ENCODE measurements at regions not wholly inside any gene's neighbourhood (a gene's known extent, or its start where the extent isn't known, plus 50 kb on each side); places are given as distances from the start of the nearest gene placed in this dataset.

GRCh38 chr12:84601483-84601882 is 311.1 kb downstream of the SLC6A15 start:
- in situ Hi-C loops (cut with HindIII; ENCODE audit: low pct_ligation_motif_present, low sequenced_read_pairs): no loop called here
- DNase-seq: no peak
- H3K27me3 ChIP-seq (replicated peaks): no peaks in the 10 kb centered on the region
- H3K27ac ChIP-seq: no peak overlapping the region
- TF ChIP-seq CTCF (IDR thresholded peaks at IDR 0.05; ENCODE audit: low read depth, low read length, missing control alignments): no peak
- no peaks in the 10 kb centered on the region for H3K36me3 ChIP-seq (replicated peaks)
- no peak overlapping the region for H3K4me3 ChIP-seq (ENCODE audit: low read depth, low read length)

GRCh38 chr12:84599539-84599938 is 313.1 kb downstream of the SLC6A15 start:
- in situ Hi-C loops (cut with HindIII; ENCODE audit: low pct_ligation_motif_present, low sequenced_read_pairs): no loop called here

GRCh38 chr12:84596266-84596665 is 316.3 kb downstream of the SLC6A15 start:
- DNase-seq: no peak
- in situ Hi-C loops (cut with HindIII; ENCODE audit: low pct_ligation_motif_present, low sequenced_read_pairs): no loop called here
- H3K27ac ChIP-seq: no peak overlapping the region
- no peaks in the 10 kb centered on the region for H3K27me3 ChIP-seq (replicated peaks)
- TF ChIP-seq CTCF (IDR thresholded peaks at IDR 0.05; ENCODE audit: low read depth, low read length, missing control alignments): no peak
- no peak overlapping the region for H3K4me3 ChIP-seq (ENCODE audit: low read depth, low read length)
- no peaks in the 10 kb centered on the region for H3K36me3 ChIP-seq (replicated peaks)

More at GRCh38 chr12:84599539-84599938, 313.1 kb downstream of the SLC6A15 start:
- Histone ChIP-seq H3K27me3 (replicated peaks) (no peaks in the 10 kb centered on the region), H3K27ac (no peak overlapping the region), H3K4me3 (ENCODE audit: low read depth, low read length) (no peak overlapping the region), H3K36me3 (replicated peaks) (no peaks in the 10 kb centered on the region)
- peak; percentile 59 for DNase-seq
- TF ChIP-seq CTCF (IDR thresholded peaks at IDR 0.05; ENCODE audit: low read depth, low read length, missing control alignments): no peak

GRCh38 chr12:84594157-84594556 is 318.4 kb downstream of the SLC6A15 start:
- in situ Hi-C loops (cut with HindIII; ENCODE audit: low pct_ligation_motif_present, low sequenced_read_pairs): no loop called here
- H3K27me3 ChIP-seq (replicated peaks): no peaks in the 10 kb centered on the region
- no peaks in the 10 kb centered on the region for H3K36me3 ChIP-seq (replicated peaks)
- DNase-seq: no peak
- no peak overlapping the region for H3K4me3 ChIP-seq (ENCODE audit: low read depth, low read length)
- no peak for TF ChIP-seq CTCF (IDR thresholded peaks at IDR 0.05; ENCODE audit: low read depth, low read length, missing control alignments)
- no peak overlapping the region for H3K27ac ChIP-seq

GRCh38 chr12:84585776-84586395 is 326.7 kb downstream of the SLC6A15 start:
- peak; percentile 27 for DNase-seq
- Histone ChIP-seq H3K27ac (no peak overlapping the region), H3K4me3 (ENCODE audit: low read depth, low read length) (no peak overlapping the region), H3K27me3 (replicated peaks) (no peaks in the 10 kb centered on the region), H3K36me3 (replicated peaks) (no peaks in the 10 kb centered on the region)
- TF ChIP-seq CTCF (IDR thresholded peaks at IDR 0.05; ENCODE audit: low read depth, low read length, missing control alignments): no peak
- in situ Hi-C loops (cut with HindIII; ENCODE audit: low pct_ligation_motif_present, low sequenced_read_pairs): no loop called here

- in situ Hi-C loops (cut with HindIII; ENCODE audit: low pct_ligation_motif_present, low sequenced_read_pairs): no loop called here
These were observed 340.4 kb downstream of the SLC6A15 start for GRCh38 chr12:84572196-84572595.

More at GRCh38 chr12:84572196-84572595, 340.4 kb downstream of the SLC6A15 start:
- no peak for TF ChIP-seq CTCF (IDR thresholded peaks at IDR 0.05; ENCODE audit: low read depth, low read length, missing control alignments)
- no peak for DNase-seq
- Histone ChIP-seq H3K36me3 (replicated peaks) (no peaks in the 10 kb centered on the region), H3K27me3 (replicated peaks) (no peaks in the 10 kb centered on the region), H3K27ac (no peak overlapping the region), H3K4me3 (ENCODE audit: low read depth, low read length) (no peak overlapping the region)
